Sigmoid colon (tissue), 4 donors: ENCODE measurements at regions not wholly inside any gene's neighbourhood (a gene's known extent, or its start where the extent isn't known, plus 50 kb on each side); places are given as distances from the start of the nearest gene placed in this dataset.

ENCODE experiments used
- EP300 ChIP-seq, 4 donors: sonication (generic); formaldehyde crosslinking; IDR thresholded peaks; one replicate each; pipeline ENCODE4 v1.6.1; 2017; ENCODE audit warnings: antibody characterized with exemption in 4 of 4
- POLR2A ChIP-seq, 2 donors: fragments of 450-650 bp; IDR thresholded peaks; one replicate each; pipeline ENCODE4 v1.6.1; 2016; ENCODE audit warnings: antibody characterized with exemption in 2 of 2, mild to moderate bottlenecking in 2 of 2, moderate library complexity in 2 of 2
- POLR2AphosphoS5 ChIP-seq, 4 donors: sonication (generic); formaldehyde crosslinking; IDR thresholded peaks; one replicate each; pipeline ENCODE4 v1.6.1; 2017; ENCODE audit warnings: antibody characterized with exemption in 4 of 4
- TF ChIP-seq, protein P1 (sequence below), 4 experiments: fragments of 450-650 bp in 3 of 4; fragments of 200-600 bp in 1 of 4; IDR thresholded peaks; one replicate each; pipeline ENCODE4 v1.5.1; 2016 to 2019; ENCODE audit warnings: antibody characterized with exemption in 4 of 4, mild to moderate bottlenecking in 3 of 4, moderate library complexity in 2 of 4

DNA sequence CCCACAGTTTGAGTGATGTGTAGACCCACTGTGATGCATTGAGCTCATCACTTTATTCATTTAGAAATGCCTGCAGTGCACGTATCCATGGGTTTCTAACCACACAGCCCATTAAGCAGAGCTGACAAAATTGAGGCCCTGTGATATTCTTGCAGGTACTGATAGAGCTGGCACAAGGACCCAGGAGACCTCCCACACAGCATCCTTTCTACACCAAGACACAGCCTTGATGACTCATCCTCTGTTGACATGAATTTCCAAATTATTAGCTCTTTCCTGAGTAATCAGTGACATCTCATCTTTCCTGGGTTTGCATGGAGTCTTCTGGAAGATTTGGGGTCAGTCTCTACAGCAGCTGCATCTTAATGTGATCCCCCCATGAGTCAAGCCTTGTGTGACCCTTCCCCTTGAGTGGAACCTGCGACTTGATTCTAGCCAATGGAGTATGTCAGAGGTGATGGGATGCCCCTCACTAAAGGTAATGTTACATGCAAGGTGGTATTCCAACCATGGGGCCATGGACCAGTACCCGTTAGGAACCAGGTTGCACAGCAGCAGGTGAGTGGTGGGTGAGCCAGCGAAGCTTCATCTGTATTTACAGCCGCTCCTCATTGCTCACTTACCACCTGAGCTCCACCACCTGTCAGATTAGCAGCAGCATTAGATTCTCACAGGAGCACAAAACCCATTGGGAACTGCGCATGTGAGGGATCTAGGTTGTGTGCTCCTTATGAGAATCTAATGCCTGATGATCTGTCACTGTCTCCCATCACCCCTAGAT lies 181.1 kb upstream of the ARL4C start:
- TF ChIP-seq POLR2A (IDR thresholded peaks at IDR 0.05) (no peak), EP300 (IDR thresholded peaks at IDR 0.05) (no peak), POLR2AphosphoS5 (IDR thresholded peaks at IDR 0.05) (no peak)
- TF ChIP-seq, protein P1, sequence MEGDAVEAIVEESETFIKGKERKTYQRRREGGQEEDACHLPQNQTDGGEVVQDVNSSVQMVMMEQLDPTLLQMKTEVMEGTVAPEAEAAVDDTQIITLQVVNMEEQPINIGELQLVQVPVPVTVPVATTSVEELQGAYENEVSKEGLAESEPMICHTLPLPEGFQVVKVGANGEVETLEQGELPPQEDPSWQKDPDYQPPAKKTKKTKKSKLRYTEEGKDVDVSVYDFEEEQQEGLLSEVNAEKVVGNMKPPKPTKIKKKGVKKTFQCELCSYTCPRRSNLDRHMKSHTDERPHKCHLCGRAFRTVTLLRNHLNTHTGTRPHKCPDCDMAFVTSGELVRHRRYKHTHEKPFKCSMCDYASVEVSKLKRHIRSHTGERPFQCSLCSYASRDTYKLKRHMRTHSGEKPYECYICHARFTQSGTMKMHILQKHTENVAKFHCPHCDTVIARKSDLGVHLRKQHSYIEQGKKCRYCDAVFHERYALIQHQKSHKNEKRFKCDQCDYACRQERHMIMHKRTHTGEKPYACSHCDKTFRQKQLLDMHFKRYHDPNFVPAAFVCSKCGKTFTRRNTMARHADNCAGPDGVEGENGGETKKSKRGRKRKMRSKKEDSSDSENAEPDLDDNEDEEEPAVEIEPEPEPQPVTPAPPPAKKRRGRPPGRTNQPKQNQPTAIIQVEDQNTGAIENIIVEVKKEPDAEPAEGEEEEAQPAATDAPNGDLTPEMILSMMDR (IDR thresholded peaks at IDR 0.05): no peak
